ENCODE measurements at regions not wholly inside any gene's neighbourhood (a gene's known extent, or its start where the extent isn't known, plus 50 kb on each side); places are given as distances from the start of the nearest gene placed in this dataset.

GRCh38 chr5:77881528-77881927 is 105.4 kb upstream of the TBCA start:
- Histone ChIP-seq H3K4me1 (ENCODE audit: control extremely low read depth in 1 of 4, control insufficient read depth in 4 of 4, insufficient read depth in 4 of 4, low read length in 3 of 4) (peaks cover 10 to 51% (median 27%) of the 10 kb centered on the region in 4 experiments), H3K27me3 (replicated peaks in 2 of 5; ENCODE audit: control insufficient read depth in 4 of 5, insufficient read depth in 5 of 5, low read length in 4 of 5) (no peaks in the 10 kb centered on the region), H3K27ac (ENCODE audit: insufficient read depth in 1 of 2, low read depth in 1 of 2, low read length in 2 of 2, poor library complexity in 1 of 2, severe bottlenecking in 2 of 2) (no peak overlapping the region), H3K4me3 (ENCODE audit: control insufficient read depth in 1 of 7, extremely low read depth in 1 of 7, insufficient read depth in 4 of 7, low read depth in 2 of 7, low read length in 6 of 7) (no peak overlapping the region), H3K36me3 (ENCODE audit: control insufficient read depth in 4 of 4, insufficient read depth in 4 of 4, low read length in 3 of 4) (no peaks in the 10 kb centered on the region), H3K9me3 (ENCODE audit: control extremely low read depth in 1 of 5, control insufficient read depth in 4 of 5, insufficient read depth in 2 of 5, low read depth in 1 of 5, low read length in 4 of 5) (no peaks in the 10 kb centered on the region)
- CTCF ChIA-PET: interaction anchor here (1.8 kb wide), 1 partner anchor 11 kb away, joined by 4 read pairs; no protein-coding TSS in a partner anchor
- DNase-seq: peak; percentile 34 to 73 (median 61)
- 64% methylated on average over 5 of the region's 7 CpGs for WGBS (ENCODE audit: insufficient coverage)
- POLR2A ChIA-PET: no interaction called here

DNA sequence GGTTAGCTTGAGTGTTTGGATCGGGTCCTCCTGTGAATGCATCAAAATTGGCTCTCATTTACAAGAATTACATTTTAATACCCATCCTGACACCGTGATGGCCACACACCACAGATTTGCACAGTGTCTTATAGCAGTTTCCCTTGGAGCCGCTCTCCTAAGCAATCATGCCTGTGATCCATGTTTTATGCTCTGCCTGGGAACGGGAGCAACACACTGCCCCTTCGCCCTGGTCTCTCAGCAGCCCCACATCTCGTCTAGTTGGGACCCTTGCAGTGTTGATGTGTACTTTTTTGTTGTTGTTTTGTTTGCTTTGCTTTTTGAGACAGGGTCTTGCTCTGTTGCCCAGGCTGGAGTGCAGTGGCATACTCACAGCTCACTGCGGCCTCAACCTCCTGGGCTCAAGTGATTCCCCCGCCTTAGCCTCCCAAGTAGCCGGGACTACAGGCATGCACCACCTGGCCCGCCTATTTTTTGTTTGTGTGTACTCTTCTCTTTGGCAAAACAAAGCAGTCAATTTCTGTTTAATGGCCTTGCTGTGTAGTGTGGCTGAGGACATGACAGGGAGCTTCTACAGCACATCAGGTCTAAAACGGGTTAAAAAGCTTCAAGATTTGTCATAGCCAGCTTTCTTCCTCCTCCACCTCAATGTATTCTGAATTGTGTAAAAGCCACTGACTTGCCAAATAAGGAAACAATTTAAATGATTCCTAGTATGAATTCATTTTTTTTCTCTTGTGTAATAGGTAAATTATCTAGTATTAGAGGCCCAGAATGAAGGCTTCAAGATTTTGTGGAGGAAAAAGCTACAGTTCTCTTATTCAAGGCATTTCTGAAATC is 101.6 kb upstream of the TBCA start:
- CTCF ChIA-PET: interaction anchor here (0.8 to 2.0 kb wide), 5 partner anchors 9 to 132 kb away, joined by 3 to 11 read pairs (median 3); no protein-coding TSS in a partner anchor
- Histone ChIP-seq H3K4me3 (ENCODE audit: control insufficient read depth in 1 of 7, extremely low read depth in 1 of 7, insufficient read depth in 4 of 7, low read depth in 2 of 7, low read length in 6 of 7) (peak overlapping the region in 1 of 7 experiments; percentile 5), H3K4me1 (ENCODE audit: control extremely low read depth in 1 of 4, control insufficient read depth in 4 of 4, insufficient read depth in 4 of 4, low read length in 3 of 4) (peaks cover 11 to 27% (median 13%) of the 10 kb centered on the region in 4 experiments)

GRCh38 chr5:77876862-77877502 is 100.8 kb upstream of the TBCA start:
- CTCF ChIA-PET: interaction anchor here (0.8 to 2.0 kb wide), 7 partner anchors 8 to 94 kb away, joined by 3 to 11 read pairs (median 4); no protein-coding TSS in a partner anchor
- POLR2A ChIA-PET: no interaction called here
- Histone ChIP-seq H3K9me3 (ENCODE audit: control extremely low read depth in 1 of 5, control insufficient read depth in 4 of 5, insufficient read depth in 2 of 5, low read depth in 1 of 5, low read length in 4 of 5) (no peaks in the 10 kb centered on the region), H3K4me3 (ENCODE audit: control insufficient read depth in 1 of 7, extremely low read depth in 1 of 7, insufficient read depth in 4 of 7, low read depth in 2 of 7, low read length in 6 of 7) (peak overlapping the region in 1 of 7 experiments; percentile 5), H3K27me3 (replicated peaks in 2 of 5; ENCODE audit: control insufficient read depth in 4 of 5, insufficient read depth in 5 of 5, low read length in 4 of 5) (no peaks in the 10 kb centered on the region), H3K4me1 (ENCODE audit: control extremely low read depth in 1 of 4, control insufficient read depth in 4 of 4, insufficient read depth in 4 of 4, low read length in 3 of 4) (peaks cover 4 to 20% (median 8%) of the 10 kb centered on the region in 4 experiments), H3K27ac (ENCODE audit: insufficient read depth in 1 of 2, low read depth in 1 of 2, low read length in 2 of 2, poor library complexity in 1 of 2, severe bottlenecking in 2 of 2) (no peak overlapping the region), H3K36me3 (ENCODE audit: control insufficient read depth in 4 of 4, insufficient read depth in 4 of 4, low read length in 3 of 4) (no peaks in the 10 kb centered on the region)
- 87% methylated on average over 8 of the region's 8 CpGs for WGBS (ENCODE audit: insufficient coverage)
- DNase-seq: peak in 2 of 3 donors; percentile 38 to 55

More for the DNA sequence above, 101.6 kb upstream of the TBCA start:
- POLR2A ChIA-PET: no interaction called here
- no peaks in the 10 kb centered on the region for H3K36me3 ChIP-seq (ENCODE audit: control insufficient read depth in 4 of 4, insufficient read depth in 4 of 4, low read length in 3 of 4)
- no peak for DNase-seq
- 97% methylated on average over 9 of the region's 11 CpGs for WGBS (ENCODE audit: insufficient coverage)
- H3K9me3 ChIP-seq (ENCODE audit: control extremely low read depth in 1 of 5, control insufficient read depth in 4 of 5, insufficient read depth in 2 of 5, low read depth in 1 of 5, low read length in 4 of 5): no peaks in the 10 kb centered on the region
- no peaks in the 10 kb centered on the region for H3K27me3 ChIP-seq (replicated peaks in 2 of 5; ENCODE audit: control insufficient read depth in 4 of 5, insufficient read depth in 5 of 5, low read length in 4 of 5)
- H3K27ac ChIP-seq (ENCODE audit: insufficient read depth in 1 of 2, low read depth in 1 of 2, low read length in 2 of 2, poor library complexity in 1 of 2, severe bottlenecking in 2 of 2): no peak overlapping the region

DNA sequence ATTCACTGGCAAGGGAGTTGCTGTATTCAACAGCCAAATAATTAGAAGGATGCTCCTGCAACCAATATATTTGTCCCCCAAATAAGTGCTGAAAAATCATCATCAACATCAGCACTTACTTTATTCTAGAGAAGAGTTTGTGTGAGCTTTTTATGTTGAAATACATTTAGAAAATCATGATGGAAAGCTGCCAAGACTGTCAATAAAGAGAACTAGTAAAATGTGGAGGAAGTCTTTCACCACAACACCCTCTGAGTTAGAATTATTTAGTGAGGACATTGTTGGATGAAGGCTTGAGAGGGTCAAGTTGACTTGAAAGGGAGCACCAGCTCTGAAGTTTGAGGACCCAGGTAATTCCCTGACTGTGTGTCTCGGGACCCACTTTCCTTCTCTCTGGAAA is 100.2 kb upstream of the TBCA start:
- peak in 1 of 3 donors; percentile 80 for DNase-seq
- 100% methylated on average over 1 of the region's 1 CpG for WGBS (ENCODE audit: insufficient coverage)
- Histone ChIP-seq H3K27me3 (replicated peaks in 2 of 5; ENCODE audit: control insufficient read depth in 4 of 5, insufficient read depth in 5 of 5, low read length in 4 of 5) (no peaks in the 10 kb centered on the region), H3K4me1 (ENCODE audit: control extremely low read depth in 1 of 4, control insufficient read depth in 4 of 4, insufficient read depth in 4 of 4, low read length in 3 of 4) (peaks cover 4 to 13% (median 8%) of the 10 kb centered on the region in 4 experiments), H3K4me3 (ENCODE audit: control insufficient read depth in 1 of 7, extremely low read depth in 1 of 7, insufficient read depth in 4 of 7, low read depth in 2 of 7, low read length in 6 of 7) (no peak overlapping the region), H3K27ac (ENCODE audit: insufficient read depth in 1 of 2, low read depth in 1 of 2, low read length in 2 of 2, poor library complexity in 1 of 2, severe bottlenecking in 2 of 2) (no peak overlapping the region), H3K36me3 (ENCODE audit: control insufficient read depth in 4 of 4, insufficient read depth in 4 of 4, low read length in 3 of 4) (no peaks in the 10 kb centered on the region), H3K9me3 (ENCODE audit: control extremely low read depth in 1 of 5, control insufficient read depth in 4 of 5, insufficient read depth in 2 of 5, low read depth in 1 of 5, low read length in 4 of 5) (no peaks in the 10 kb centered on the region)
- CTCF ChIA-PET: interaction anchor here (1.2 to 1.6 kb wide), 5 partner anchors 9 to 94 kb away, joined by 3 to 8 read pairs (median 4); no protein-coding TSS in a partner anchor
- POLR2A ChIA-PET: no interaction called here

GRCh38 chr5:77874691-77875090 is 98.6 kb upstream of the TBCA start:
- Histone ChIP-seq H3K27ac (ENCODE audit: insufficient read depth in 1 of 2, low read depth in 1 of 2, low read length in 2 of 2, poor library complexity in 1 of 2, severe bottlenecking in 2 of 2) (no peak overlapping the region), H3K4me1 (ENCODE audit: control extremely low read depth in 1 of 4, control insufficient read depth in 4 of 4, insufficient read depth in 4 of 4, low read length in 3 of 4) (peaks cover 4 to 12% (median 8%) of the 10 kb centered on the region in 4 experiments), H3K9me3 (ENCODE audit: control extremely low read depth in 1 of 5, control insufficient read depth in 4 of 5, insufficient read depth in 2 of 5, low read depth in 1 of 5, low read length in 4 of 5) (no peaks in the 10 kb centered on the region), H3K27me3 (replicated peaks in 2 of 5; ENCODE audit: control insufficient read depth in 4 of 5, insufficient read depth in 5 of 5, low read length in 4 of 5) (no peaks in the 10 kb centered on the region), H3K4me3 (ENCODE audit: control insufficient read depth in 1 of 7, extremely low read depth in 1 of 7, insufficient read depth in 4 of 7, low read depth in 2 of 7, low read length in 6 of 7) (no peak overlapping the region), H3K36me3 (ENCODE audit: control insufficient read depth in 4 of 4, insufficient read depth in 4 of 4, low read length in 3 of 4) (no peaks in the 10 kb centered on the region)
- ChIA-PET CTCF (no interaction called here), POLR2A (no interaction called here)
- DNase-seq: no peak
- 83% methylated on average over 5 of the region's 6 CpGs for WGBS (ENCODE audit: insufficient coverage)

DNA sequence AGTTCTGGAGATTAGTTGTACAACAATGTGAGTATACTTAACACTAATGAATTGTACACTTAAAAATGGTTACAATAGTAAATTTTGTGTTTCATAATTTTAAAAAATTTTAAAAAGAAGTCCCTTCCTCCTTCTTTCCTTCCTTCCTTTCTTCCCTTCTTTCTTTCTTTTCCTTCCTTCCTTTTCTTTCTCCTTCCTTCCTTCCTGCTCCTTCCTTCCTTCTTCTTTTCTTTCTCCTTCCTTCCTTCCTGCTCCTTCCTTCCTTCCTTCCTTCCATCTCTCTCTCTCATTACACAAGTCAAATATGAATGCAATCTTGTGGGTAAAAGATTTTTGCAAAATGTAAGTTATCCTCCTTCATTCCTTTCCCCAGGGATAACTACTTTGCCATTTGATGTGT is 97.1 kb upstream of the TBCA start:
- H3K4me1 ChIP-seq (ENCODE audit: control extremely low read depth in 1 of 4, control insufficient read depth in 4 of 4, insufficient read depth in 4 of 4, low read length in 3 of 4): peaks cover 4 to 12% (median 8%) of the 10 kb centered on the region in 4 experiments
- ChIA-PET POLR2A (no interaction called here), CTCF (no interaction called here)
- no peak overlapping the region for H3K4me3 ChIP-seq (ENCODE audit: control insufficient read depth in 1 of 7, extremely low read depth in 1 of 7, insufficient read depth in 4 of 7, low read depth in 2 of 7, low read length in 6 of 7)
- no peaks in the 10 kb centered on the region for H3K9me3 ChIP-seq (ENCODE audit: control extremely low read depth in 1 of 5, control insufficient read depth in 4 of 5, insufficient read depth in 2 of 5, low read depth in 1 of 5, low read length in 4 of 5)
- H3K27ac ChIP-seq (ENCODE audit: insufficient read depth in 1 of 2, low read depth in 1 of 2, low read length in 2 of 2, poor library complexity in 1 of 2, severe bottlenecking in 2 of 2): no peak overlapping the region
- no peaks in the 10 kb centered on the region for H3K36me3 ChIP-seq (ENCODE audit: control insufficient read depth in 4 of 4, insufficient read depth in 4 of 4, low read length in 3 of 4)
- no peak for DNase-seq
- H3K27me3 ChIP-seq (replicated peaks in 2 of 5; ENCODE audit: control insufficient read depth in 4 of 5, insufficient read depth in 5 of 5, low read length in 4 of 5): no peaks in the 10 kb centered on the region

DNA sequence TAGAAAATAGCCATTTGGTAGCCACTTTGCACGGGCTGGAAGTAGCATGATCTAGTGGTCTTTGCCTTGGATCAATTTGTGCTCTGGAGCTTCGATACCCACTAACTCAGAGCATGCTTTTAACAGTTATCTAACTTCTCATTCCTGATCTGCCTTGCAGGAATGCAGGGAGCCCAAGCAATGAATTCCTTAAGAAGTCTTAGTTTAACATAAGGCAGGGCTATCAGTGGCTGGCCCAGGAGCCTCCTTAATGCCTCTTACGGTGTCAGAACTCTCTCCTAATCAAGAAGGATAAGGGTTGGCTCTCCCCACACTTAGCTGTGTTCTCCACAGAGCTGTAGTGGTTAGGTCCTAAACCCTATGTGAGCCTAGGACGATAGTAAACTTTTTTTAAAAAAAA is 95.8 kb upstream of the TBCA start:
- ChIA-PET CTCF (interaction anchor here (1.7 kb wide), 1 partner anchor 9 kb away, joined by 9 read pairs; no protein-coding TSS in a partner anchor), POLR2A (no interaction called here)
- Histone ChIP-seq H3K9me3 (ENCODE audit: control extremely low read depth in 1 of 5, control insufficient read depth in 4 of 5, insufficient read depth in 2 of 5, low read depth in 1 of 5, low read length in 4 of 5) (no peaks in the 10 kb centered on the region), H3K27me3 (replicated peaks in 2 of 5; ENCODE audit: control insufficient read depth in 4 of 5, insufficient read depth in 5 of 5, low read length in 4 of 5) (no peaks in the 10 kb centered on the region), H3K27ac (ENCODE audit: insufficient read depth in 1 of 2, low read depth in 1 of 2, low read length in 2 of 2, poor library complexity in 1 of 2, severe bottlenecking in 2 of 2) (no peak overlapping the region), H3K4me1 (ENCODE audit: control extremely low read depth in 1 of 4, control insufficient read depth in 4 of 4, insufficient read depth in 4 of 4, low read length in 3 of 4) (peaks cover 4 to 8% (median 7%) of the 10 kb centered on the region in 4 experiments), H3K36me3 (ENCODE audit: control insufficient read depth in 4 of 4, insufficient read depth in 4 of 4, low read length in 3 of 4) (no peaks in the 10 kb centered on the region), H3K4me3 (ENCODE audit: control insufficient read depth in 1 of 7, extremely low read depth in 1 of 7, insufficient read depth in 4 of 7, low read depth in 2 of 7, low read length in 6 of 7) (no peak overlapping the region)
- no peak for DNase-seq
- WGBS (ENCODE audit: insufficient coverage): 94% methylated on average over 3 of the region's 4 CpGs

Data from common myeloid progenitor, CD34-positive (primary cell).